ENCODE measurements at regions not wholly inside any gene's neighbourhood (a gene's known extent, or its start where the extent isn't known, plus 50 kb on each side); places are given as distances from the start of the nearest gene placed in this dataset.

DNA sequence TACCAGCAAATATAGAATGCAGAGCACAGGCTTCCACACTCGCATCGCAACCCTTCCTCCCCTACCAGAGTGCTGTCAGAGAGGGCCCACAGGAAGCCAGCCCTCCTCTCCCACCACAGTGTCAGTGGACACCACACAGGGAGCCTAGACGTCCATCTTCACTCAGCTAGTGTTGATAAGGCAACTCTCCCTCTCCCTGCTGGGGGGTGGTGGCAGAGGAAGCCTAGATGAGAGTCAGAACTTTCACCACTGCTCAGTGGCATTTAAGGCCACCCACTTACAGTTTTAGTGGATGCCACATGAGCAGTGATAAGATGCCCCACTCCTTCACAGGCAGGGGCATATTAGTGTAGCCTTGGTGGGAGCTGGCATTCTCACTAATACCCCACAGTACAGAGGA is 109.8 kb upstream of the UBE3A start:
- Histone ChIP-seq H3K56ac (ENCODE audit: extremely low read depth, insufficient read depth, low read length) (no peak overlapping the region), H3K36me3 (ENCODE audit: control insufficient read depth, insufficient read depth, low read length) (no peaks in the 10 kb centered on the region), H4K8ac (ENCODE audit: low read depth in 2 of 2, low read length in 2 of 2) (no peak overlapping the region), H4K20me1 (ENCODE audit: insufficient read depth, low read length) (no peaks in the 10 kb centered on the region), H3K79me1 (ENCODE audit: low read depth in 1 of 2, low read length in 2 of 2) (no peaks in the 10 kb centered on the region), H2BK120ac (ENCODE audit: low read depth, low read length) (no peak overlapping the region), H3K23ac (ENCODE audit: low read depth, low read length) (no peak overlapping the region), H3K4me1 (ENCODE audit: control insufficient read depth, insufficient read depth, low read length) (no peaks in the 10 kb centered on the region), H3K4me2 (ENCODE audit: low read depth, low read length) (no peak overlapping the region), H4K91ac (ENCODE audit: insufficient read depth, low read depth, low read length) (no peak overlapping the region), H2BK5ac (ENCODE audit: low read depth, low read length, poor library complexity, severe bottlenecking) (no peak overlapping the region), H2AK5ac (ENCODE audit: low read depth, low read length) (no peak overlapping the region), H2BK15ac (ENCODE audit: low read depth, low read length) (no peak overlapping the region), H3K18ac (ENCODE audit: low read depth, low read length) (no peak overlapping the region), H3K14ac (replicated peaks; ENCODE audit: low read depth, low read length) (no peak overlapping the region), H3K9ac (ENCODE audit: low read depth, low read length) (no peak overlapping the region), H2BK20ac (ENCODE audit: low read depth, low read length) (no peak overlapping the region), H2AK9ac (replicated peaks; ENCODE audit: low read depth, low read length, poor library complexity) (no peak overlapping the region), H3K9me3 (ENCODE audit: control insufficient read depth, insufficient read depth, low read length) (peaks cover 2% of the 10 kb centered on the region; the same call in 1 of the 2 replicates), H2AFZ (replicated peaks; ENCODE audit: low read length, poor library complexity) (no peak overlapping the region), H3K27ac (ENCODE audit: insufficient read depth, low read length) (no peak overlapping the region), H3K4ac (ENCODE audit: low read depth, low read length) (no peak overlapping the region), H3K9me1 (ENCODE audit: insufficient read depth, low read length) (no peaks in the 10 kb centered on the region), H4K5ac (ENCODE audit: low read depth, low read length) (no peak overlapping the region), H3K27me3 (ENCODE audit: control insufficient read depth, insufficient read depth, low read length) (no peaks in the 10 kb centered on the region), H3K4me3 (ENCODE audit: insufficient read depth, low read depth, low read length) (no peak overlapping the region)
- no peak for DNase-seq
- CTCF ChIA-PET = no interaction called here
- TF ChIP-seq NFE2L2 (IDR thresholded peaks at IDR 0.05; ENCODE audit: low read depth, low read length) (no peak), POLR2A (IDR thresholded peaks at IDR 0.05; ENCODE audit: low read depth, low read length) (no peak), RFX5 (IDR thresholded peaks at IDR 0.05; ENCODE audit: low read depth, low read length) (no peak), BHLHE40 (IDR thresholded peaks at IDR 0.05; ENCODE audit: low read depth, low read length) (no peak), CHD1 (IDR thresholded peaks at IDR 0.05; ENCODE audit: low read depth, low read length) (no peak)
- TF ChIP-seq, protein P1, sequence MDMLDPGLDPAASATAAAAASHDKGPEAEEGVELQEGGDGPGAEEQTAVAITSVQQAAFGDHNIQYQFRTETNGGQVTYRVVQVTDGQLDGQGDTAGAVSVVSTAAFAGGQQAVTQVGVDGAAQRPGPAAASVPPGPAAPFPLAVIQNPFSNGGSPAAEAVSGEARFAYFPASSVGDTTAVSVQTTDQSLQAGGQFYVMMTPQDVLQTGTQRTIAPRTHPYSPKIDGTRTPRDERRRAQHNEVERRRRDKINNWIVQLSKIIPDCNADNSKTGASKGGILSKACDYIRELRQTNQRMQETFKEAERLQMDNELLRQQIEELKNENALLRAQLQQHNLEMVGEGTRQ (IDR thresholded peaks at IDR 0.05; ENCODE audit: low read depth, low read length) = no peak
- TF ChIP-seq, protein P2, sequence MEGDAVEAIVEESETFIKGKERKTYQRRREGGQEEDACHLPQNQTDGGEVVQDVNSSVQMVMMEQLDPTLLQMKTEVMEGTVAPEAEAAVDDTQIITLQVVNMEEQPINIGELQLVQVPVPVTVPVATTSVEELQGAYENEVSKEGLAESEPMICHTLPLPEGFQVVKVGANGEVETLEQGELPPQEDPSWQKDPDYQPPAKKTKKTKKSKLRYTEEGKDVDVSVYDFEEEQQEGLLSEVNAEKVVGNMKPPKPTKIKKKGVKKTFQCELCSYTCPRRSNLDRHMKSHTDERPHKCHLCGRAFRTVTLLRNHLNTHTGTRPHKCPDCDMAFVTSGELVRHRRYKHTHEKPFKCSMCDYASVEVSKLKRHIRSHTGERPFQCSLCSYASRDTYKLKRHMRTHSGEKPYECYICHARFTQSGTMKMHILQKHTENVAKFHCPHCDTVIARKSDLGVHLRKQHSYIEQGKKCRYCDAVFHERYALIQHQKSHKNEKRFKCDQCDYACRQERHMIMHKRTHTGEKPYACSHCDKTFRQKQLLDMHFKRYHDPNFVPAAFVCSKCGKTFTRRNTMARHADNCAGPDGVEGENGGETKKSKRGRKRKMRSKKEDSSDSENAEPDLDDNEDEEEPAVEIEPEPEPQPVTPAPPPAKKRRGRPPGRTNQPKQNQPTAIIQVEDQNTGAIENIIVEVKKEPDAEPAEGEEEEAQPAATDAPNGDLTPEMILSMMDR (conservative IDR thresholded peaks at IDR 0.05; ENCODE audit: low read depth, low read length) = no peak
- intact Hi-C loops (cut with micrococcal nuclease) = no loop called here
- dilution Hi-C loops (cut with HindIII; ENCODE audit: low sequenced_read_pairs, unreplicated experiment) = no loop called here
- POLR2A ChIA-PET (ENCODE audit: unreplicated experiment) = no interaction called here
- 80% methylated on average over 2 of the region's 3 CpGs; no CpG with 5 or more reads in 1 of the 2 experiments for WGBS, 2 experiments (ENCODE audit: extremely low coverage in 2 of 2, insufficient read length in 1 of 2)
- in situ Hi-C loops (cut with MboI; ENCODE audit: low sequenced_read_pairs) = no loop called here
- BruUV-seq (replicated peaks) = no TSS peak
- ATAC-seq (ENCODE audit: low read depth) = no peak

Data from IMR-90 (cell line).